AG04449 (cell line): ENCODE measurements at regions not wholly inside any gene's neighbourhood (a gene's known extent, or its start where the extent isn't known, plus 50 kb on each side); places are given as distances from the start of the nearest gene placed in this dataset.

Experiments used
- CTCF ChIA-PET: fragments of 350-600 bp; formaldehyde crosslinking; extraction: SDS; loops from one replicate; lab custom pipeline; 2021; ENCODE audit warnings: antibody characterized with exemption; lab: Yijun Ruan, JAX
- POLR2A ChIA-PET: fragments of 400-600, 350-600 bp; formaldehyde crosslinking; extraction: SDS; loops from one replicate; lab custom pipeline; 2020; ENCODE audit warnings: antibody characterized with exemption, inconsistent platforms; lab: Yijun Ruan, JAX
- DNase-seq: peaks from one replicate; pipeline ENCODE4 v3.0.0-alpha.2; 2010; ENCODE audit warnings: low read depth, low spot score
- H3K4me3 ChIP-seq: 2 replicates; pipeline ENCODE4 v1.5.1; 2011; ENCODE audit warnings: low read depth, mild to moderate bottlenecking, control low read depth, low read length
- CTCF ChIP-seq: IDR thresholded peaks from one replicate; pipeline ENCODE4 v1.5.1; 2011; ENCODE audit warnings: mild to moderate bottlenecking, moderate library complexity, low read length, control low read depth, inconsistent platforms; ENCODE audit not compliant: insufficient read depth; ENCODE audit errors: missing control alignments

- POLR2A ChIA-PET, result no interaction called here
- no peak for DNase-seq
- no peak for TF ChIP-seq CTCF
- H3K4me3 ChIP-seq, result no peak overlapping the region
- CTCF ChIA-PET, result no interaction called here
Observed at GRCh38 chr3:124125315-124125714, 133.4 kb upstream of the ROPN1 start.

- ChIA-PET POLR2A (no interaction called here), CTCF (interaction anchor here (1.4 kb wide), 1 partner anchor 18 kb away, joined by 3 read pairs; no protein-coding TSS in a partner anchor)
- no peak for TF ChIP-seq CTCF
- H3K4me3 ChIP-seq, result no peak overlapping the region
- DNase-seq, result no peak
Observed at GRCh38 chr3:124126436-124127023, 134.6 kb upstream of the ROPN1 start.

GRCh38 chr3:124131158-124131557 is 139.2 kb upstream of the ROPN1 start:
- H3K4me3 ChIP-seq, result no peak overlapping the region
- TF ChIP-seq CTCF, result no peak
- DNase-seq, result no peak
- POLR2A ChIA-PET, result no interaction called here
- CTCF ChIA-PET, result interaction anchor here (1.4 kb wide), 1 partner anchor 98 kb away, joined by 3 read pairs; the partner anchor contains the start of gene KALRN

GRCh38 chr3:124131580-124131979 is 139.7 kb upstream of the ROPN1 start:
- CTCF ChIA-PET, result interaction anchor here (1.4 kb wide), 1 partner anchor 98 kb away, joined by 3 read pairs; the partner anchor contains the start of gene KALRN
- DNase-seq, result no peak
- no peak for TF ChIP-seq CTCF
- POLR2A ChIA-PET, result no interaction called here
- no peak overlapping the region for H3K4me3 ChIP-seq

- ChIA-PET POLR2A (no interaction called here), CTCF (interaction anchor here (1.2 to 1.6 kb wide), 3 partner anchors 10 to 99 kb away, joined by 3 to 5 read pairs (median 3); partner anchors contain the start of gene KALRN)
- TF ChIP-seq CTCF, result no peak
Observed at GRCh38 chr3:124132813-124133212, 140.9 kb upstream of the ROPN1 start.

GRCh38 chr3:124133366-124133940 is 141.5 kb upstream of the ROPN1 start:
- H3K4me3 ChIP-seq, result no peak overlapping the region
- ChIA-PET POLR2A (no interaction called here), CTCF (interaction anchor here (1.6 kb wide), 1 partner anchor 9 kb away, joined by 3 read pairs; no protein-coding TSS in a partner anchor)
- no peak for DNase-seq
- TF ChIP-seq CTCF, result no peak

More at GRCh38 chr3:124132813-124133212, 140.9 kb upstream of the ROPN1 start:
- no peak overlapping the region for H3K4me3 ChIP-seq
- DNase-seq, result no peak
